ENCODE measurements at regions not wholly inside any gene's neighbourhood (a gene's known extent, or its start where the extent isn't known, plus 50 kb on each side); places are given as distances from the start of the nearest gene placed in this dataset.

DNA sequence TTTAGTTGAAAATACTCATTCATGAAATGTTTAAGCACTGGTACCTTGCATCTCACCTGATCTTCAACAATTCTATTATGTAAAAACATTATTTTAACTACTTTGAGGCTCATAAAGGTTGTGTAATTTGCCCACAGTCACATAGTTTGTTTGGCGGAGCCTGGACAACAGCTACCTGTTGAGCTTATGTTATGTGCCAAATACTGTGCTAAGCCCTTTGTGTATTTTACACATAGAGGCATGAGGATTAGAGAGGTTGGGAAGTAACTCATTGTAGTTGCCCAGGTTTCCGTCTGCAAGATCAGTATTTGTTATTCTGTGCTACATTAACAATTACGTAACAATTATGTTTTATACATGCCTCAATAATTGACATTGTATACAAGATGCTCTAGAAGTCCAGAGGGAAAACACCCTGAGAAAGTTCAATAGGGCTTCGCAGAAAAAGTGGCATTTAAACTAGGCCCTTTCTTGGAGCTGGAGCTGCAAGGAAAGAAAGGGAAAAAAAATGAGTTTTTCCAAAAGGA is 80.4 kb downstream of the BOLA3 start (continued):
- TF ChIP-seq, protein P1, sequence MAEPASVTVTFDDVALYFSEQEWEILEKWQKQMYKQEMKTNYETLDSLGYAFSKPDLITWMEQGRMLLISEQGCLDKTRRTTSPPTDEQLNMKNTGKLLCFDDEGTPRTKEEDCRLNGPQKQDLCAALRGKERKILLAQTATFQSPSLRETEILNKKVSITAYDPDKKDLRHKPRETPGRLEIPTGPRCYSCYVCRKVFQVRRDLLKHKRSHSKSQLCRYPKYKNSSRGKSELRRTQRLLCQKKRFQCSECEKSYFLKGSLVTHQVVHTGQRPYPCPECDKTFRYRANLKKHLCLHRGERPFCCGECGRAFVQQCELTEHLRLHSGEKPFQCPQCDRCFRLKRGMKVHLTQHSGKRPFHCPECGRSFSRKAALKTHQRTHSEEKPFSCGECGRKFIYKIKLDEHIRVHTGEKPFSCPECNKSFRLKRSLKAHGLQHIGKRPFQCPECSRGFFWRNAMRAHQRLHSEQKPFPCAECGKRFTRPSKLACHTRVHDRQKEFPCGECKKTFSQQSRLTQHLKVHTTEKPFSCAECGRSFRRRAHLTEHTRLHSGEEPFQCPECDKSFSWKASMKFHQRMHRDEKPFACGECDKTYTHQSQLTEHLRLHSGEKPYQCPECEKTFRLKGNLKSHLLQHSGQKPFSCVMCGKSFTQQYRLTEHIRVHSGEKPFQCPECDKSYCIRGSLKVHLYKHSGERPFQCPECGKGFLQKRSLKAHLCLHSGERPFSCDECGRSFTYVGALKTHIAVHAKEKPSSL (CRISPR knock-in tag; conservative IDR thresholded peaks at IDR 0.05): no peak
- TF ChIP-seq, protein P2, sequence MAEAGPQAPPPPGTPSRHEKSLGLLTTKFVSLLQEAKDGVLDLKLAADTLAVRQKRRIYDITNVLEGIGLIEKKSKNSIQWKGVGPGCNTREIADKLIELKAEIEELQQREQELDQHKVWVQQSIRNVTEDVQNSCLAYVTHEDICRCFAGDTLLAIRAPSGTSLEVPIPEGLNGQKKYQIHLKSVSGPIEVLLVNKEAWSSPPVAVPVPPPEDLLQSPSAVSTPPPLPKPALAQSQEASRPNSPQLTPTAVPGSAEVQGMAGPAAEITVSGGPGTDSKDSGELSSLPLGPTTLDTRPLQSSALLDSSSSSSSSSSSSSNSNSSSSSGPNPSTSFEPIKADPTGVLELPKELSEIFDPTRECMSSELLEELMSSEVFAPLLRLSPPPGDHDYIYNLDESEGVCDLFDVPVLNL (CRISPR knock-in tag; IDR thresholded peaks at IDR 0.05; ENCODE audit: borderline replicate concordance, low read depth): no peak
- no peak for TF ChIP-seq NR3C1 (CRISPR knock-in tag; conservative IDR thresholded peaks at IDR 0.05; ENCODE audit: low read depth)
- TF ChIP-seq, protein P3, sequence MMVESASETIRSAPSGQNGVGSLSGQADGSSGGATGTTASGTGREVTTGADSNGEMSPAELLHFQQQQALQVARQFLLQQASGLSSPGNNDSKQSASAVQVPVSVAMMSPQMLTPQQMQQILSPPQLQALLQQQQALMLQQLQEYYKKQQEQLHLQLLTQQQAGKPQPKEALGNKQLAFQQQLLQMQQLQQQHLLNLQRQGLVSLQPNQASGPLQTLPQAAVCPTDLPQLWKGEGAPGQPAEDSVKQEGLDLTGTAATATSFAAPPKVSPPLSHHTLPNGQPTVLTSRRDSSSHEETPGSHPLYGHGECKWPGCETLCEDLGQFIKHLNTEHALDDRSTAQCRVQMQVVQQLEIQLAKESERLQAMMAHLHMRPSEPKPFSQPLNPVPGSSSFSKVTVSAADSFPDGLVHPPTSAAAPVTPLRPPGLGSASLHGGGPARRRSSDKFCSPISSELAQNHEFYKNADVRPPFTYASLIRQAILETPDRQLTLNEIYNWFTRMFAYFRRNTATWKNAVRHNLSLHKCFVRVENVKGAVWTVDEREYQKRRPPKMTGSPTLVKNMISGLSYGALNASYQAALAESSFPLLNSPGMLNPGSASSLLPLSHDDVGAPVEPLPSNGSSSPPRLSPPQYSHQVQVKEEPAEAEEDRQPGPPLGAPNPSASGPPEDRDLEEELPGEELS (CRISPR knock-in tag; IDR thresholded peaks at IDR 0.05): no peak
- no peak for TF ChIP-seq GABPB1 (CRISPR knock-in tag; IDR thresholded peaks at IDR 0.05)
- TF ChIP-seq, protein P4, sequence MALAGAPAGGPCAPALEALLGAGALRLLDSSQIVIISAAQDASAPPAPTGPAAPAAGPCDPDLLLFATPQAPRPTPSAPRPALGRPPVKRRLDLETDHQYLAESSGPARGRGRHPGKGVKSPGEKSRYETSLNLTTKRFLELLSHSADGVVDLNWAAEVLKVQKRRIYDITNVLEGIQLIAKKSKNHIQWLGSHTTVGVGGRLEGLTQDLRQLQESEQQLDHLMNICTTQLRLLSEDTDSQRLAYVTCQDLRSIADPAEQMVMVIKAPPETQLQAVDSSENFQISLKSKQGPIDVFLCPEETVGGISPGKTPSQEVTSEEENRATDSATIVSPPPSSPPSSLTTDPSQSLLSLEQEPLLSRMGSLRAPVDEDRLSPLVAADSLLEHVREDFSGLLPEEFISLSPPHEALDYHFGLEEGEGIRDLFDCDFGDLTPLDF (CRISPR knock-in tag; IDR thresholded peaks at IDR 0.05): no peak
- TF ChIP-seq, protein P5, sequence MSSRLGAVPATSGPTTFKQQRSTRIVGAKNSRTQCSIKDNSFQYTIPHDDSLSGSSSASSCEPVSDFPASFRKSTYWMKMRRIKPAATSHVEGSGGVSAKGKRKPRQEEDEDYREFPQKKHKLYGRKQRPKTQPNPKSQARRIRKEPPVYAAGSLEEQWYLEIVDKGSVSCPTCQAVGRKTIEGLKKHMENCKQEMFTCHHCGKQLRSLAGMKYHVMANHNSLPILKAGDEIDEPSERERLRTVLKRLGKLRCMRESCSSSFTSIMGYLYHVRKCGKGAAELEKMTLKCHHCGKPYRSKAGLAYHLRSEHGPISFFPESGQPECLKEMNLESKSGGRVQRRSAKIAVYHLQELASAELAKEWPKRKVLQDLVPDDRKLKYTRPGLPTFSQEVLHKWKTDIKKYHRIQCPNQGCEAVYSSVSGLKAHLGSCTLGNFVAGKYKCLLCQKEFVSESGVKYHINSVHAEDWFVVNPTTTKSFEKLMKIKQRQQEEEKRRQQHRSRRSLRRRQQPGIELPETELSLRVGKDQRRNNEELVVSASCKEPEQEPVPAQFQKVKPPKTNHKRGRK (CRISPR knock-in tag; IDR thresholded peaks at IDR 0.05; ENCODE audit: borderline replicate concordance): no peak

DNA sequence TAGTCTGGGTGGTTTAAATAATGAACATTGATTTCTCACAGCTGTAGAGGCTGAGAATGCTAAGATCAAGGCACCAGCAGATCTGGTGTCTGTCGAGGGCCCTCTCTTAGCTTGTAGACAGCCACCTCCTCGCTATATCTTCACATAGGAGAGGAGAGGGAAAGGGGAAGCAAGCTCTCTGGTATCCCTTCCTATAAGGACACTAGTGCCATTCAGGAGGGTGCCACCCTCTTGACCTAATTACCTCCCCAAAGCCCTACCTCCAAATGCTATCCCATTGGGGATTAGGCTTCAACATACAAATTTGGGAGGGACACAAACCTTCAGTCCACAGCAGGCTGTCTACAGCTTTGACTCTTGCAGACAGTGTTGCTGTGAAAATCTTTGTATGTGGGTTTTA is 76.7 kb downstream of the BOLA3 start:
- no peak for DNase-seq (ENCODE audit: low spot score)
- H3K9me3 Mint-ChIP-seq: no peaks in the 10 kb centered on the region
- POLR2A ChIA-PET: no interaction called here
- ATAC-seq: no peak; the same call in 1 of the 2 replicates
- no peak overlapping the region for H3K4me3 Mint-ChIP-seq
- no peak overlapping the region for H3K27ac Mint-ChIP-seq
- peaks cover 3% of the 10 kb centered on the region for H3K4me1 Mint-ChIP-seq
- H3K36me3 Mint-ChIP-seq: no peaks in the 10 kb centered on the region; the same call in 1 of the 2 replicates
- no peak for TF ChIP-seq ZBTB21 (CRISPR knock-in tag; IDR thresholded peaks at IDR 0.05; ENCODE audit: borderline replicate concordance)
- TF ChIP-seq, protein P6, sequence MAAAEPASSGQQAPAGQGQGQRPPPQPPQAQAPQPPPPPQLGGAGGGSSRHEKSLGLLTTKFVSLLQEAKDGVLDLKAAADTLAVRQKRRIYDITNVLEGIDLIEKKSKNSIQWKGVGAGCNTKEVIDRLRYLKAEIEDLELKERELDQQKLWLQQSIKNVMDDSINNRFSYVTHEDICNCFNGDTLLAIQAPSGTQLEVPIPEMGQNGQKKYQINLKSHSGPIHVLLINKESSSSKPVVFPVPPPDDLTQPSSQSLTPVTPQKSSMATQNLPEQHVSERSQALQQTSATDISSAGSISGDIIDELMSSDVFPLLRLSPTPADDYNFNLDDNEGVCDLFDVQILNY (CRISPR knock-in tag; IDR thresholded peaks at IDR 0.05): no peak
- no peak for TF ChIP-seq MXD4 (CRISPR knock-in tag; IDR thresholded peaks at IDR 0.05; ENCODE audit: borderline replicate concordance)
- no peak for TF ChIP-seq ZNF317 (CRISPR knock-in tag; IDR thresholded peaks at IDR 0.05; ENCODE audit: borderline replicate concordance, low read depth)
- TF ChIP-seq SP1 (CRISPR knock-in tag; conservative IDR thresholded peaks at IDR 0.05): no peak
- no peak for TF ChIP-seq FOXP1 (CRISPR knock-in tag; IDR thresholded peaks at IDR 0.05; ENCODE audit: borderline replicate concordance)
- no peak for TF ChIP-seq ZNF138 (CRISPR knock-in tag; conservative IDR thresholded peaks at IDR 0.05)
- no peak for TF ChIP-seq RELA (CRISPR knock-in tag; IDR thresholded peaks at IDR 0.05; ENCODE audit: borderline replicate concordance)
- TF ChIP-seq, protein P7, sequence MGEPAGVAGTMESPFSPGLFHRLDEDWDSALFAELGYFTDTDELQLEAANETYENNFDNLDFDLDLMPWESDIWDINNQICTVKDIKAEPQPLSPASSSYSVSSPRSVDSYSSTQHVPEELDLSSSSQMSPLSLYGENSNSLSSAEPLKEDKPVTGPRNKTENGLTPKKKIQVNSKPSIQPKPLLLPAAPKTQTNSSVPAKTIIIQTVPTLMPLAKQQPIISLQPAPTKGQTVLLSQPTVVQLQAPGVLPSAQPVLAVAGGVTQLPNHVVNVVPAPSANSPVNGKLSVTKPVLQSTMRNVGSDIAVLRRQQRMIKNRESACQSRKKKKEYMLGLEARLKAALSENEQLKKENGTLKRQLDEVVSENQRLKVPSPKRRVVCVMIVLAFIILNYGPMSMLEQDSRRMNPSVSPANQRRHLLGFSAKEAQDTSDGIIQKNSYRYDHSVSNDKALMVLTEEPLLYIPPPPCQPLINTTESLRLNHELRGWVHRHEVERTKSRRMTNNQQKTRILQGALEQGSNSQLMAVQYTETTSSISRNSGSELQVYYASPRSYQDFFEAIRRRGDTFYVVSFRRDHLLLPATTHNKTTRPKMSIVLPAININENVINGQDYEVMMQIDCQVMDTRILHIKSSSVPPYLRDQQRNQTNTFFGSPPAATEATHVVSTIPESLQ (CRISPR knock-in tag; IDR thresholded peaks at IDR 0.05): no peak
- no peak for TF ChIP-seq SMAD4 (CRISPR knock-in tag; IDR thresholded peaks at IDR 0.05)
- TF ChIP-seq, protein P8, sequence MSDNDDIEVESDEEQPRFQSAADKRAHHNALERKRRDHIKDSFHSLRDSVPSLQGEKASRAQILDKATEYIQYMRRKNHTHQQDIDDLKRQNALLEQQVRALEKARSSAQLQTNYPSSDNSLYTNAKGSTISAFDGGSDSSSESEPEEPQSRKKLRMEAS (CRISPR knock-in tag; IDR thresholded peaks at IDR 0.05): no peak
- no peak for TF ChIP-seq ETV6 (CRISPR knock-in tag; IDR thresholded peaks at IDR 0.05)
- no peak for TF ChIP-seq ZNF416 (CRISPR knock-in tag; IDR thresholded peaks at IDR 0.05)
- TF ChIP-seq ZNF396 (CRISPR knock-in tag; IDR thresholded peaks at IDR 0.05; ENCODE audit: borderline replicate concordance): no peak
- TF ChIP-seq, protein P9, sequence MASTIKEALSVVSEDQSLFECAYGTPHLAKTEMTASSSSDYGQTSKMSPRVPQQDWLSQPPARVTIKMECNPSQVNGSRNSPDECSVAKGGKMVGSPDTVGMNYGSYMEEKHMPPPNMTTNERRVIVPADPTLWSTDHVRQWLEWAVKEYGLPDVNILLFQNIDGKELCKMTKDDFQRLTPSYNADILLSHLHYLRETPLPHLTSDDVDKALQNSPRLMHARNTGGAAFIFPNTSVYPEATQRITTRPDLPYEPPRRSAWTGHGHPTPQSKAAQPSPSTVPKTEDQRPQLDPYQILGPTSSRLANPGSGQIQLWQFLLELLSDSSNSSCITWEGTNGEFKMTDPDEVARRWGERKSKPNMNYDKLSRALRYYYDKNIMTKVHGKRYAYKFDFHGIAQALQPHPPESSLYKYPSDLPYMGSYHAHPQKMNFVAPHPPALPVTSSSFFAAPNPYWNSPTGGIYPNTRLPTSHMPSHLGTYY (CRISPR knock-in tag; IDR thresholded peaks at IDR 0.05): no peak
- no peaks in the 10 kb centered on the region for H3K27me3 Mint-ChIP-seq (ENCODE audit: low read depth)
- CTCF ChIA-PET: no interaction called here

All from WTC11 (cell line).